ENCODE measurements at regions not wholly inside any gene's neighbourhood (a gene's known extent, or its start where the extent isn't known, plus 50 kb on each side); places are given as distances from the start of the nearest gene placed in this dataset.

GRCh38 chr3:30443756-30444673 lies 162.4 kb upstream of the TGFBR2 start:
- in situ Hi-C loops (cut with MboI; ENCODE audit: low sequenced_read_pairs) (no loop called here), dilution Hi-C loops (cut with HindIII; ENCODE audit: low sequenced_read_pairs, unreplicated experiment) (no loop called here), intact Hi-C loops (cut with micrococcal nuclease) (no loop called here)
- TF ChIP-seq CHD1 (IDR thresholded peaks at IDR 0.05; ENCODE audit: low read depth, low read length): no peak
- TF ChIP-seq RAD21 (IDR thresholded peaks at IDR 0.05; ENCODE audit: low read length): no peak
- no peak for TF ChIP-seq MAFK (IDR thresholded peaks at IDR 0.05; ENCODE audit: low read depth, low read length)
- TF ChIP-seq, protein P1, sequence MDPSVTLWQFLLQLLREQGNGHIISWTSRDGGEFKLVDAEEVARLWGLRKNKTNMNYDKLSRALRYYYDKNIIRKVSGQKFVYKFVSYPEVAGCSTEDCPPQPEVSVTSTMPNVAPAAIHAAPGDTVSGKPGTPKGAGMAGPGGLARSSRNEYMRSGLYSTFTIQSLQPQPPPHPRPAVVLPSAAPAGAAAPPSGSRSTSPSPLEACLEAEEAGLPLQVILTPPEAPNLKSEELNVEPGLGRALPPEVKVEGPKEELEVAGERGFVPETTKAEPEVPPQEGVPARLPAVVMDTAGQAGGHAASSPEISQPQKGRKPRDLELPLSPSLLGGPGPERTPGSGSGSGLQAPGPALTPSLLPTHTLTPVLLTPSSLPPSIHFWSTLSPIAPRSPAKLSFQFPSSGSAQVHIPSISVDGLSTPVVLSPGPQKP (IDR thresholded peaks at IDR 0.05; ENCODE audit: borderline replicate concordance, low read depth, low read length): no peak
- no peak for TF ChIP-seq CEBPB (IDR thresholded peaks at IDR 0.05; ENCODE audit: low read depth, low read length)
- TF ChIP-seq RFX5 (IDR thresholded peaks at IDR 0.05; ENCODE audit: low read depth, low read length): no peak
- no peak for TF ChIP-seq BHLHE40 (IDR thresholded peaks at IDR 0.05; ENCODE audit: low read depth, low read length)
- TF ChIP-seq CTCF (conservative IDR thresholded peaks at IDR 0.05; ENCODE audit: low read depth, low read length): no peak
- TF ChIP-seq FOS (IDR thresholded peaks at IDR 0.05; ENCODE audit: low read depth, low read length): no peak
- H3K56ac ChIP-seq (ENCODE audit: extremely low read depth, insufficient read depth, low read length): no peak overlapping the region
- no peak overlapping the region for H3K14ac ChIP-seq (replicated peaks; ENCODE audit: low read depth, low read length)
- H3K18ac ChIP-seq (ENCODE audit: low read depth, low read length): no peak overlapping the region
- no peak overlapping the region for H4K5ac ChIP-seq (ENCODE audit: low read depth, low read length)
- H2AK9ac ChIP-seq (replicated peaks; ENCODE audit: low read depth, low read length, poor library complexity): no peak overlapping the region
- no peak overlapping the region for H4K8ac ChIP-seq (ENCODE audit: low read depth in 2 of 2, low read length in 2 of 2)
- no peak overlapping the region for H3K27ac ChIP-seq (ENCODE audit: insufficient read depth, low read length)
- H2BK15ac ChIP-seq (ENCODE audit: low read depth, low read length): no peak overlapping the region
- H2BK20ac ChIP-seq (ENCODE audit: low read depth, low read length): no peak overlapping the region
- no peak overlapping the region for H2AK5ac ChIP-seq (ENCODE audit: low read depth, low read length)
- no peak overlapping the region for H2AFZ ChIP-seq (replicated peaks; ENCODE audit: low read length, poor library complexity)
- no peak overlapping the region for H3K4me3 ChIP-seq (ENCODE audit: insufficient read depth, low read depth, low read length)
- no peaks in the 10 kb centered on the region for H3K27me3 ChIP-seq (ENCODE audit: control insufficient read depth, insufficient read depth, low read length)
- no peaks in the 10 kb centered on the region for H4K20me1 ChIP-seq (ENCODE audit: insufficient read depth, low read length)
- H2BK120ac ChIP-seq (ENCODE audit: low read depth, low read length): no peak overlapping the region
- ChIA-PET POLR2A (ENCODE audit: unreplicated experiment) (no interaction called here), CTCF (no interaction called here)
- H3K9me1 ChIP-seq (ENCODE audit: insufficient read depth, low read length): no peaks in the 10 kb centered on the region
- peaks cover 8% of the 10 kb centered on the region for H3K4me1 ChIP-seq (ENCODE audit: control insufficient read depth, insufficient read depth, low read length)
- H3K79me1 ChIP-seq (ENCODE audit: low read depth in 1 of 2, low read length in 2 of 2): no peaks in the 10 kb centered on the region
- no peak for DNase-seq
- no peak overlapping the region for H3K9ac ChIP-seq (ENCODE audit: low read depth, low read length)
- H2BK5ac ChIP-seq (ENCODE audit: low read depth, low read length, poor library complexity, severe bottlenecking): no peak overlapping the region
- H3K36me3 ChIP-seq (ENCODE audit: control insufficient read depth, insufficient read depth, low read length): no peaks in the 10 kb centered on the region
- no peak overlapping the region for H4K91ac ChIP-seq (ENCODE audit: insufficient read depth, low read depth, low read length)
- H3K23ac ChIP-seq (ENCODE audit: low read depth, low read length): no peak overlapping the region
- H3K4me2 ChIP-seq (ENCODE audit: low read depth, low read length): no peak overlapping the region
- no CpG with 5 or more reads among the region's 6 CpGs for WGBS, 2 experiments (ENCODE audit: extremely low coverage in 2 of 2, insufficient read length in 1 of 2)
- H3K9me3 ChIP-seq (ENCODE audit: control insufficient read depth, insufficient read depth, low read length): peaks cover 2% of the 10 kb centered on the region; the same call in 1 of the 2 replicates
- H3K4ac ChIP-seq (ENCODE audit: low read depth, low read length): no peak overlapping the region
- ATAC-seq (ENCODE audit: low read depth): no peak
- BruUV-seq (replicated peaks): no TSS peak

Data from IMR-90 (cell line).